Activated T-helper 9 cell treated with anti-CD3 and anti-CD28 coated beads, Interleukin-2, amount 50 U/mL, for 16 hours (primary cell): ENCODE measurements at regions not wholly inside any gene's neighbourhood (a gene's known extent, or its start where the extent isn't known, plus 50 kb on each side); places are given as distances from the start of the nearest gene placed in this dataset.

Experiments
- DNase-seq: peaks from one replicate; pipeline ENCODE4 v3.0.0-alpha.2; 2020; ENCODE audit warnings: low read depth

DNA sequence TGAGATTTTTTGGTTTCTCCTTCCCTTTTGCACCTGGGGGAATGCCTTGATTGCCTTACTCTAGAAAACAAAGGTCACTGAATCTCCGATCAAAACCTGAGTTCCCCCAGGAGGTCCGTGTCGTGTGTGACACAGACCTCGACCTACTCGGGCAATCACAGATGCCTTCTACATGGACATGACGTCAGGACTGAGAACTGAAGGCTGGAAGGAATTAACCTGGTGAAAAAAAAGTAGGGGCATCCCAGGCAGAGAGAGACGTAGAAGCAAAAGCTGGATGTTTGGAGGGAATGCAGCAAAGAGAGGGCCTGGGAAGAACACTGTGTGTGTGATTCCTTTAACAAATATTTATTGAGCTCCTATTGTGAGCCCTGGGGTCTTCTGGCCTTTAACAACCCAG is 178.0 kb downstream of the PRDM2 start:
- DNase-seq: no peak

DNA sequence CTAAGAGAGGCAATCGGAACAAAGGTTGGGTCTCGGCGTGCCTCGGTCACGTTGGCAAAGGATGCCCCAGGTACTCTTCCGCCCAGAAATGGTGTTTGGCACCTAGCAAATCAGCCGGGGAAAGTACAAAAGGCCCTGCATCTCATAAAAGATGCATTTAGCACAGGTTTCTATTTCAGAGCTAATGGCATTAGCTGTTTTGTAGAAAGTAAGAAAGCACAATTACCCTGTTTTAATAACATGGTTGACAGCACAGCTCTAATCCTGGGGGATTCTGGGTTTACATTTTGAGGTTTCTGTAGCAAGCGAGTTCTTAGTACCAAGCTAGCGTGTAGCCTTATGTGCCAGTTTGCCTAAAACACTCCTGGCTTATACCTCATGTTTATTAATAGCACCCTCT is 178.5 kb downstream of the PRDM2 start:
- no peak for DNase-seq

DNA sequence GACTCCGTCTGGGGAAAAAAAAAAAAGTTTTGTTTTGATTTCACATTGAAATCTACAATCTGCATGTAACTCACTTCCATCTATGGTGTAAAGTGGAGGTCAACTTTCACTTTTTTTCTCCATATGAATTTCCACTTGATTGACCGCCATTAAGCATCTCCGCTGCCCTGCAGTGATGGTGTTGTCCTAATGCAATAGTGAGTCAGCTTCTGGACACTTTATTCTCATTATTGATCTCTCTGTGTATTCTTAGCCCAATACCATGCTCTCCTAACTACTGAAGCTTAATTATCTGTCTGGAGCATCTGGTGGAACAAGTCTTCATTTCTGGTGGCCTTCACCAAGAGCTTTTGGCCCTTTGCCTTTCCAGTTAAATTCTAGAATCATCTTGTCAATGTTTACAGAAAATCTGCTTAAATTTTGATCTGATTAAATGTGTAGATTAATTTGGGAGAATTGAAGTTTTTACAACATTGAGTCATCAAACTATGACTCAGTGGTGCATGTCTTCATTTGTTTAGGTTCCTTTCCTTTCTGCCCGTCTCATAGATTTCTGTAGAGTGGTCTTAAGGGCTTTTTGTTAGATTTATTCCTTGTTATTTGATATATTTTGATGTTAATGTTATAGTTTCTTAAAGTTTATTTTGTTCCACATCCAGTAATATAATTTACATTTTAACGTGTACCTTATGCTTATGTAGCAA is 181.5 kb downstream of the PRDM2 start:
- DNase-seq: no peak

- DNase-seq: no peak
Measured at GRCh38 chr1:13888351-13888986, 188.5 kb downstream of the PRDM2 start.

DNA sequence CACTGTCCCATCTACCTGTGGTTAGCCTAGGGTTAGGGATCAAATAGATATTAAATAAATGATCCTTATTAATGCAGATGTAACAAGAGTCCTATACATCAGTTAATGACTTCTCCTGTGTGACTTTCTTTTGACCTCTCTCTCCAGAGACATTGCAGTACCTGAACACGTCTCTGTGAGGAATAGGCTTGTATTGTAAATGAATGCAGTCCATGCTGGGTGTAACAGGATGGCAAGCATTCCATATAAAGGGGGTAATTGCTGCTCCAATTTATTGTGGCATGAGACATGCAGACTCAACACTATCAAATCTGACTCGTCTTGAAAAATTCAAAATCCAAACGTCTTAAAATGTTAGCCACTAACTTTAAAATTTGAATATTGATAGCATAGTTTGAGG is 189.5 kb downstream of the PRDM2 start:
- DNase-seq: no peak

- no peak for DNase-seq
Measured at GRCh38 chr1:13890766-13891165, 190.8 kb downstream of the PRDM2 start.

- no peak for DNase-seq
Measured at GRCh38 chr1:13892198-13892597, 192.2 kb downstream of the PRDM2 start.

DNA sequence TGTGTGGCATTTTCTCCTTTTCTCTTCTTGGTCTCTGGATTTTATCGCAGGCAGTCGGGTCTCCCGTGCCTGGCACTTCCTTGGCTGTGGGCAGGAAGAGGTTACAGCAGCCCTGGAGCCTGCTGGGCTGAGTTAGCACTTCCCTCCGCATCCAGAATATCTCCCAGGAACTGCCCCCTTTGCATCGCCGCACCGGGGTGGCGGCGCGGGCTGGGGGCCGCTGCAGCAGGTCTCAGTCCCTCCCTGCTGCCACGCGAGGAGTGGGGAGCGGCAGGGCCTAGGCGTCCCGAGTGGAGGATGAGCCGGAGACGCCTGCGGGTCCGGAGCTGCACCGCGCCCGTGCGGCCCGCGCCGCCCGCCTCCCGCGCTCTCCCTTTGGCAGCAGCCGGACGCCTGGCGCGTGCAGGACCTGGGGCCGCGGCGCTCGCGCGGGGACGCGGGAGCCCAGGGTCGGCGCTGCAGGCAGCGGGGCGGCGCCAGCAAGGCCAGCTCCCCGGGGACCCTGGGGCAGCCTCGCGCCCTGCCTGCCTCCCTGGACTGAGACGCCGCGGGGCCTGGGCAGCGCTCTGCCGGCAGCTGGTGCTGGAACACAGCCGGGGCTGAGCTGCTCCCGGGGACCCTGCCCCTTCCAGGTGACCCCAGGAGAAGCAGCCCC is 192.8 kb downstream of the PRDM2 start:
- DNase-seq: no peak

- DNase-seq: no peak
Measured at GRCh38 chr1:13893409-13893821, 193.4 kb downstream of the PRDM2 start.

DNA sequence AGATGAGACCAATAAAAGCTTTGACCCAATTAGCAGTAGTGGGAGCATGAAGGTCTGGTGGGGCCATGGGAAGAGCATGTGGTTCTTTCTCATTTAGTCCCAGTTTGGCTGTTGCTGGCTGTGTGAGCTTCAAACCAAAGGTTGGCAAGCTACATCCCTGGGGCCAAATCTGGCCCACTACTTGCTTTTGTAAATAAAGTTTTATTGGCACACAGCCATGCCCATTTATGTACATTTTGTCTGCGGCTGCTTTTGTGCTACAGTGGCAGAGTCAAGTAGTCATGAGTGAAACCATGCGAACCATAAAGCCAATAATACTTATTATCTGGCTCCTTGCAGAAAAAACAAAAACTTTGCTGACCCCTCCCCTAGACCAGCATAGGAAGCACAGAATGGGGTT is 196.9 kb downstream of the PRDM2 start:
- DNase-seq: no peak

GRCh38 chr1:13898406-13898805 is 198.4 kb downstream of the PRDM2 start:
- DNase-seq: no peak

- no peak for DNase-seq
Measured at GRCh38 chr1:13899856-13900255, 199.9 kb downstream of the PRDM2 start.

- no peak for DNase-seq
Measured at GRCh38 chr1:13900583-13900982, 200.6 kb downstream of the PRDM2 start.

- no peak for DNase-seq
Measured at GRCh38 chr1:13901039-13901438, 201.1 kb downstream of the PRDM2 start.

DNA sequence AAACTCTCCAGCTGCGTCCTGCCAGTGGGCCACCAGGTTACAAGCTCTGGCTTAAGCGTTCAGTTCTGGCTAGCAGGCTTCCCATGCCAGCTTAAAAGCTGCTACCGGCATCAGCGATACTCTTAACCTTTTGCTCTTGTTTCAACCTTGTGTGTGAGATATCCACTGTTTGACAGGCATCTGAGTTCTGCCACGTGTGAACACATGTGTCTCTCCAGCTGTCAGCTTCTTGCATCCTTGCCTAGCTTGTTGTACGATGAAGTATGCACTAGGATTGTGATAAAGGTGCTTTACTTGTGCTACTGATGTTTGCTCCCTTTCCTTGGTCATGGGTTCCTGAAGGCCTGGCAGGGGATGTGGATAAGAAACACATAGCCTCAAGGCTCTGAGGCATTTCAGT is 201.6 kb downstream of the PRDM2 start:
- DNase-seq: no peak

DNA sequence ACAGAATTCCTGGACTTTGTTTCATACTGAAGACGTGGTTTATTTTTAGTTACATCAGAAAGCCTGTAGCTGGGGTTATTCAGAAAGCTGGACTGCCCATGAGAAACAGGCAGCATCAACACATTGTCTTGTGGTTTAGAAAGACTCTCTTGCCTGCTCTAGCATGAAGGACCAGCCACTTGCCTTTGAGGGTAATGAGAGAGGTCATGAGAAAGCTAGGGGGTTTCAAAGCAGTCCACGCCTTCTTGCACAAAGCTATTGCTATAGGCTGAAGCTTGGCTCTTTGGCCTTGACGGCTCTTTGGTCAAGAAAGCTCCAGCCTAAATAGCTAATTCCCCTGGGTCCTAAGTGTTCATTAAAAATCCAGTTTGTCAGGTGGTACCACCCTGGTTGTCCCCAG is 208.1 kb downstream of the PRDM2 start:
- DNase-seq: no peak

- DNase-seq: no peak
Measured at GRCh38 chr1:13911697-13912619, 212.0 kb downstream of the PRDM2 start.

DNA sequence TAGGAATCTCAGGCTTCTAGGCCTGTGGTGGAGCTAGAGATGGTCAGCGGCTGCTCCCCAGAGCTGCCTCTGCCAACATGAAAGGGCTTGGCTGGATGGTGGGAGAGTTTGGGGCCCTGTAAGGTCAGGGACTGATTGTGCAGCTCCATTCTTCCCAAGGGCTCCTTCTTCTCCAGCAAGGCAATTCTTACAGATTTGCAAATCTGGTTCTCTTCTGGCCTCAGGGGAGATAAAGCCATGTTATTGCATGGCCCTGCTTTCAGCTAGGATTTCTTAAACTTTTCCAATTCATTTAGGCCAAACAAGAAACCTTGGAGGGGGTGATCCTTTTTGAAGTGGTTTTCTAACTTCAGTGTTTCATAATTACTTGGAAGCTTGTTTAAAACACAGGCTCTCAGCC is 213.4 kb downstream of the PRDM2 start:
- no peak for DNase-seq

GRCh38 chr1:13916530-13916929 is 216.5 kb downstream of the PRDM2 start:
- DNase-seq: no peak

GRCh38 chr1:13917607-13918006 is 217.6 kb downstream of the PRDM2 start:
- no peak for DNase-seq

DNA sequence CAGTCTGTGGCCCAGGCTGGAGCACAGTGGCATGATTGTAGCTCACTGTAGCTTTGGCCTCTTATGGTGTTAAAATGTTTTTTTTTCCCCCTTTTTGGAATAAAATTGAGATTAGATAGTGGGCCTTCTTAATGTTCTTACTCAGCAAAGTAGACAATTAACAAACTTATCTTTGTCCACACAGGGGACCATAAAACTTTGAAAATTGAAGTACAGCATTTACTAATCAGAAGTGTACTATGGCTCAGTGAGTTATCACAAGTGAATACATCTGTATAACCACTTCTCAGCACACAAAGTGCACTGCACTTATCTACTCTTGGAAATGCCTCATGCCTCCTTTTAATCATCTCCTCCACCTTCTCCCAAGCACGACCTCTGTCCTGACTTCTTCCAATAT is 218.9 kb downstream of the PRDM2 start:
- DNase-seq: no peak

DNA sequence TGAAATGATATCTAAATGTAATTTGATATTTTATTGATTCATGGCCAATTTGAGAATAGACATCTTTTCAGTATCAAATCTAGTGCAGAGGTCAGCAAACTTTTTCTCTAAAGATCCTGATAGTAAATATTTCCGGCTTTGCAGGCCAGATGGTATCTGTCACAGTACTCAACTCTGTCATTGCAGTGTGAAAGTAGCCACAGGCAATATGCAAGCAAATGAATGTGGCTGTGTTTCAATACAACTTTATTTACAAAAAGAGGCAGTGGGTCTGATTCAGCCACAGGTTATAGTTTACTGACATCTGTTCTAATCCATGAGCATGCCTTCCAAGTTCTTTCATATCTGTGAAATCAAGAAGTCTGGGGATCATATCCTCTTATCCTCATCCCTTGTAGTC is 221.2 kb downstream of the PRDM2 start:
- no peak for DNase-seq
